PFSK-1 (cell line): ENCODE measurements at regions not wholly inside any gene's neighbourhood (a gene's known extent, or its start where the extent isn't known, plus 50 kb on each side); places are given as distances from the start of the nearest gene placed in this dataset.

Experiments used
- FOXP2 ChIP-seq: optimal IDR thresholded peaks from 2 replicates; pipeline ENCODE3; 2011; ENCODE audit warnings: borderline replicate concordance, control low read depth, inconsistent platforms; ENCODE audit not compliant: insufficient read depth; ENCODE audit errors: extremely low read length, extremely low read depth
- POLR2AphosphoS5 ChIP-seq: IDR thresholded peaks from 2 replicates; pipeline ENCODE4 v1.6.1; 2012; ENCODE audit warnings: low read depth, mild to moderate bottlenecking, control low read depth, low read length, moderate library complexity
- REST ChIP-seq, 2 experiments: IDR thresholded peaks; 2 replicates each; pipeline versions ENCODE4 v1.6.1 to v1.8.0; 2011 to 2012; ENCODE audit warnings: low read depth in 2 of 2, low read length in 2 of 2, control low read depth in 1 of 2, inconsistent platforms in 1 of 2, mild to moderate bottlenecking in 1 of 2, moderate library complexity in 1 of 2; ENCODE audit not compliant: insufficient read depth in 1 of 2
- SIN3A ChIP-seq: IDR thresholded peaks from 2 replicates; pipeline ENCODE4 v1.6.1; 2012; ENCODE audit warnings: mild to moderate bottlenecking, low read length, moderate library complexity, borderline replicate concordance; ENCODE audit not compliant: insufficient read depth
- TAF1 ChIP-seq: IDR thresholded peaks from 2 replicates; pipeline ENCODE4 v1.6.1; 2012; ENCODE audit warnings: low read length, control low read depth, borderline replicate concordance; ENCODE audit not compliant: insufficient read depth

- TF ChIP-seq REST (IDR thresholded peaks at IDR 0.05; ENCODE audit: insufficient read depth in 1 of 2, low read depth in 2 of 2, low read length in 2 of 2) (no peak), TAF1 (no peak), FOXP2 (no peak), POLR2AphosphoS5 (no peak), SIN3A (no peak)
Observed at GRCh38 chr14:99012703-99013102, 259.3 kb downstream of the BCL11B start.

- TF ChIP-seq POLR2AphosphoS5 (no peak), SIN3A (no peak), FOXP2 (no peak), TAF1 (no peak)
Observed at GRCh38 chr14:99015833-99016232, 256.2 kb downstream of the BCL11B start.

- no peak for TF ChIP-seq FOXP2
- no peak for TF ChIP-seq SIN3A
- no peak for TF ChIP-seq TAF1
- no peak for TF ChIP-seq REST (IDR thresholded peaks at IDR 0.05; ENCODE audit: insufficient read depth in 1 of 2, low read depth in 2 of 2, low read length in 2 of 2)
- no peak for TF ChIP-seq POLR2AphosphoS5
Observed at GRCh38 chr14:99023371-99023770, 248.6 kb downstream of the BCL11B start.

GRCh38 chr14:99024926-99025325 is 247.1 kb downstream of the BCL11B start:
- no peak for TF ChIP-seq TAF1

- TF ChIP-seq SIN3A (no peak), POLR2AphosphoS5 (no peak), FOXP2 (no peak)
Observed at GRCh38 chr14:99025418-99025817, 246.6 kb downstream of the BCL11B start.

- TF ChIP-seq TAF1 = no peak
- TF ChIP-seq SIN3A = no peak
- no peak for TF ChIP-seq REST (IDR thresholded peaks at IDR 0.05; ENCODE audit: insufficient read depth in 1 of 2, low read depth in 2 of 2, low read length in 2 of 2)
- no peak for TF ChIP-seq FOXP2
- no peak for TF ChIP-seq POLR2AphosphoS5
Observed at GRCh38 chr14:99026471-99026870, 245.5 kb downstream of the BCL11B start.

- TF ChIP-seq POLR2AphosphoS5 (no peak), FOXP2 (no peak), TAF1 (no peak), REST (IDR thresholded peaks at IDR 0.05; ENCODE audit: insufficient read depth in 1 of 2, low read depth in 2 of 2, low read length in 2 of 2) (no peak), SIN3A (no peak)
Observed at GRCh38 chr14:99028041-99028440, 244.0 kb downstream of the BCL11B start.
